HG03108 (cell line): ENCODE measurements at regions not wholly inside any gene's neighbourhood (a gene's known extent, or its start where the extent isn't known, plus 50 kb on each side); places are given as distances from the start of the nearest gene placed in this dataset.

ENCODE experiments used
- ATAC-seq: cut with Tn5 transposase; IDR thresholded peaks from one replicate; pipeline ENCODE4 v1.9.1; 2021; ENCODE audit warnings: moderate library complexity; ENCODE audit not compliant: unreplicated experiment

DNA sequence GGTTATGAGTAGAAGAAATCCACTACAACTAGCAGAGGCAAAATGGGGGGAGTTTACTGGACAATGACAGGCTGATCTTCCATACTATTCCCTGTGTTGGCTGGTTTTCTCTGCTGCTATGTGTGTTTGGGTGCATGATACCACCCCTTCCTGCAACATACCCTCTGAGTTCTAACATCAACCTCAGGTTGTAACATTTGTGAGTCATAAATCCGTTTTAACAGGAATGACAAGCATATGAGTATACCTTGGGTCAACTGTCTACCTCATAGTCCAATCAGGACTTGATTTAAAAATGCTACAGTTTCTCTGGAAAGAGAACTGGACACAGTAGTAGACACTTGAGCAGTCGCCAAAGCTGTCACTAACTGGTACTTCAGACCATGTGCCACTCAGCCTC, 422.9 kb downstream of the KCTD12 start:
- no peak for ATAC-seq

DNA sequence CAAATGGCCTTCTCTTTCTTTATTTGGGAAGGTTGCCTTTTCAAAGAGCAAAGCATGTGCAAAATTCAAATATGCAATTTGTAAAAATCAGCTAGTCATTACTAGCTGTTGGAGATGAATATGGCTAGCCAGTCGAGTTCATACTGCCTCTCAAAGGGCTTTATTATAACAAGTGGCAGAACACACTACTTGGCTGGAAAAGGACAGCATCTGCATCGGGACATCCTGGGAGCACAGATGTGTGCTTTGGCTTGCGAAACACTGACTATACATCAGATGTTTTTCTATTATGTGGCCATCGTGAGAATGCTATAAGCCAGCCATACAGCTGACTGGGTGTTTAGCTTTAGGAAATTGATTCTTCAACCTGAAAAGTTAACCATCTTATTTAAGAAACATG, 424.2 kb downstream of the KCTD12 start:
- ATAC-seq: no peak

DNA sequence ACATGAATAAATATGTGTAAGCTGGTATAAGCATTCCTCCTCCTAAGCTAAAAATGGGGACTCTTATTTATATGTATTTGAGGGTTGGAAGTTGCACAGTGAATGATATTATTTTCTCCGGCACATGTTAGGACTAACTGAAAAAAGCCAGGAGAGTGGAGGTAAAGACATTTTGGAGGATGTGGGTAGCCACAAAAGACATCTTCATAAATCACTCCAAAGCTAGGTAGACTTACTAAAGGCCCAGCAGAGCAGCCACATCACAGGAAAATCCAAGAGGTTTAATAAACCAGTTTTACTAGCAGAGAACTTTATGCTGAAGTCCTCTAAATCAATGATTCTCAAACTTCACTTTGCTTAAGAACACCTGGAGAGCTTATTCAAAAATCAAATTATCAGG, 424.7 kb downstream of the KCTD12 start:
- ATAC-seq: no peak

DNA sequence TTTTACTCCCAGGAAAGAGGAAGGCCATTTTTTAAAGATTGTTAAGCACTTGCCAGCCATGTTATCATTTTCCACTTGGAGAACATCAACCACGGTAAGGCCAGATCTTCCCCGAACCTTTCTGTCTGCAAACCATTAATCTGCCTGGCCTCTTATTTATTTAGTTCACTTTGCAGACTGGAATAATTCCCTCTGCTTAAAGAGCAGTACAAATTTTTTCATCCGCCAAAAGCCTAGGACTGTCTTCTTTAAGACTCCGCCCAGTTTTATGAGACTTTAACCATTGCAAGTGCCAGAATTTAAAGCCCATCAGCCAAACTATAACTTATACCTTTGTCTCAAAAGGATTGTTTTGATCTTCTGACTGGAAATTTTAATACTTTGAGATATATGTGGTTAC, 426.3 kb downstream of the KCTD12 start:
- ATAC-seq: no peak

DNA sequence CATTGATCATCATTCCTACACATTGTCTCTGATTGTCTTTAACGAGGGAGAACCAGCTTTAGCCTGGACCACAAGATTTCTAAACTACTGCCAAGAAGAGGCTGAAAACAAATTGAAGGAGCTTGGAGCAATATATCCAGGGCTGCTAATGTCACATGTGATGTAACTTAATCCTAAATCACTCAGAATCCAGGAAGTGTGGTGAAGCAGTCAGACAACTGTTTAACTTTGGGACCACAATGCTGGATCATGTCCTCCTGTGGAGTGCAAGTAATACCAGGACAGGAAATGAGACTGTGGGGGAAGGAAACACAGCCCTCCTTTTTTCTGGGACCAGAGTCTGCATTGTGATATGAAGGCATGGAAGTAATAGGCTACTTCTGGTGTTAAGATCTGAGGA, 430.2 kb downstream of the KCTD12 start:
- no peak for ATAC-seq

DNA sequence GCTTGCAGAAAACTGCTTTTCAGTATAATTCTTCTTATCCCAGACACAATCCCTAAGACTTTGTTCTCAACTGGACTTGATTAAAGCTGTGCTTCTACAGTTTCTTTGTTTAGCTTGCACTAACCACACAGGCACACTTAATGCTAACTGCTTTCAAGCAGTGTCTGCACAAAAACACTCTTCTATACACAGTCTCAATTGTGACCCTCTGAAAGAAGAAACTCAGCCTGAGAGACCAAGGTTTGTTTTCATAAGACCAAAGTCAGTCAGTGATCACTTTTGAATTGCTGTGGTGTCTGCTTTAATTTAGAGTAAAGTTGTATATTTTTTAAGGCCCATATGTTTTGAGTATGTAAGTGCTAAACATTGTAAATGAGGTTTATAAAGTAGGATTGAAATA, 431.2 kb downstream of the KCTD12 start:
- ATAC-seq: no peak

DNA sequence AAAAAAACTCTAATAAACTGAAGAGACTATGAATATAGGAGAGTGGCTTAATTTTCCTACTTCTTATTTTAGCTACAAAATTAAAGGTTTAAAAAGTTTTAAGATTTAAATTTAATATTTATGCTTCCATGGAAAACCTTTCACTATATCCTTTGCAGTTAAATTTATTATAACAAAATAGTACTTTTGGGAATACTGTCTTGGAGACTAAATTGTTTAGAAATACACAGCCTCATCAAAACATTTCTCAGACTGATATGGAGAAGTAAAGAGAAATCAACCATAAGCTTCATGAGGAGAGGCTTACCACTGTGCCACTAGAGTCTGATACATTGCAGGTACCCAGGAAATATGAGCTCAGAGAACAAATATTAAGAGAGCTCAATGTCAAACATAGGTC, 436.5 kb downstream of the KCTD12 start:
- no peak for ATAC-seq

DNA sequence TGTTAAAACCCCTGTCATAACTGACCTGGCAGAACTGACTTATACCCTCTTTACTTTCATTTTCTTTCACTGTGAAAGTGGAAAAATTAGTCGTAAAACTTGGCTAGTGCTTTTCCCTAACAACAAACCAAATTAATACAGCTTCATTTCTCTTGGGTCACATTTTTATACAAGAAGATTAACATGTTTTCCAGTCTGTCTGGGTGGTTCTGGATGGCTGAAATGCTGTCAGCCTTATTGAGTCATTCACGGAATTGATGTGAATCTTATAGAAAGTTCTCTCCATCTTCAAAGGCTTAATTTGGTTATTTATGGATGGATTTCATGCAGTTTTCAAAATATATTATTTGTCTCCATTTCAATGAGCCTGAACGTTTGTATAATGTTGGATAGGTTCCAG, 440.0 kb downstream of the KCTD12 start:
- no peak for ATAC-seq

DNA sequence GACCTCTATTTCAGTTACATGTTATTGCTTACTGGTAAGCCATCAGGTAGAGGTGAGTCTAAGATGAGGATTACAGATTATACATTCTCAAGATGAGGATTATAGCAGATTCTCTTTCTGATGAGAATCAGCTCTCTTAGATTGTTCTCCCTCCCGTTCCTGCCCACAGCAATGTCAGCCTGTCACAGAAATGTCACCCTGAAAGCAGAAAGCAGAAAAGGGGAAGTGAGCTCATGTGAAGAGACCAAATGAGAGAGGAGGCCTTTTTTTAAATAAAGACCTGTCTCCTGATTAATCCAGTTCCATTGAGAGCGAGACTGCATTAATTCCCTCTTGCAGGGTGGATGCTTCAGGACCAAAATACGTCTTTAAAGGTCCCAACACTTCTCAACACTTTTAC, 445.6 kb downstream of the KCTD12 start:
- ATAC-seq: no peak

DNA sequence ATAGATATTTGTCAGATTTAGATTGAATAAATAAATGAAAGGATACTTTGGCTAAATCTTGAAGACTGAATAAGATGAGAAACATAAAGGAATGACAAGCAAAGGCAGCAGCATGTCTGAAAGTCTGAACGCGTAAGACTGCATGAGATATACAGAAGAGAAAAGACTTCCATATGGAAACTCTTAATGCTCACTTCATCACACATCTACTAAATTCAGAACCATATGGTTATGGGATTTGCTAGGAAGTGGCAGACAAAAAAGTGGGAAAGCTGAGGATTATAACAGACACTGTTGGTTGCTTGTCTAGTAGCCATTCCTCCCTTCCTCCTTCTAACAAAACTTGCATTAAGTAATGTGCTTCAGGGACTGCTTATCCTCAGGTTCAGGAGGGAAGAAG, 446.7 kb downstream of the KCTD12 start:
- ATAC-seq: no peak

DNA sequence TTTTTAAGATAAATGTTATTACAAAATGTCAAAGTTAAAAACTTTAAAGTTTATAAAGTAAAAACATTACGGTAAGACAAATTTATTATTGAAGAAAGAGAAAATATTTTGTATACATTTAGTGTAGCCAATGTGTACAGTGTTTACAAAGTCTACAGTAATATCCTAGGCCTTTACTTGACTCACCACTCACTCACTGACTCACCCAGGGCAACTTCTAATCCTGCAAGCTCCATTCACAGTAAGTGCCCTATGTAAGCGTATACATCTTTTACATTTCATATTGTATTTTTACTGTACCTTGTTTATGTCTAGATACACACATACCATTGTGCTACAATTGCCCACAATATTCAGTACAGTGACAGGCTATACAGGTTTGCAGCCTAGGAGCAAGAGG, 448.2 kb downstream of the KCTD12 start:
- no peak for ATAC-seq

DNA sequence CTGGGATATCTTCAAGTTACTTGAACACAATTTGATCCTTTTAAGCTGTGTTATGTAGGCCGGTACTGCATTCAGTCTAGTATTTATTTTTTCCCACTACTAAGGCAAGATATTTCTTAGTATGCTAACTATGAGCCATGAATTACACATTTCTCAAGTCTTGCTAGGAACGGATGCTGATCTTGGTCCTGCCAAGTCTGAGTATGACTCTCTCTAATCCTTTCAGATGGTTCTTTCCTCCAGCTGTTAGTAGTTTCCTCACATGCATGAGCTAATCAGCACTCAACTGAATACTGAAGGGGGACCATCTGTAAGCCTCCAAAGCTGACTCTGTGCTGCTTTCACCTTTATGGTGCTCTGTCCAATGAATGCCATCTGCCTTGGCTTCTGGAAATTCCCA, 460.3 kb downstream of the KCTD12 start:
- ATAC-seq: no peak

DNA sequence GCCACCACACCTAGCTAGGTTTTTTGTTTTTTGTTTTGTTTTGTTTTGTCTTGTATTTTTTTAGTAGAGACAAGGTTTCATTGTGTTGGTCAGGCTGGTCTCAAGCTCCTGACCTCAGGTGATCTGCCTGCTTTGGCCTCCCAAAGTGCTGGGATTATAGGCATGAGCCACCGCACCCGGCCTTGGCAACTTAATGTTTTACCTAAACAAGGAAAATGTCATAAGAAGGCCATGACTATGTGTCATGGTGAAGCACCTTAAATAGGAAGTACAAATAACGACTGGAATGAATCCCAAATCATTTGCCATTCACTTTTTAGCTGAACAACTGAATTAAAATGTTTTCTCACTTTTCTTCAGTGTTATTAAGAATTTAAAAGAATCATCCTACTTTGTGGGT, 465.2 kb downstream of the KCTD12 start:
- ATAC-seq: no peak

DNA sequence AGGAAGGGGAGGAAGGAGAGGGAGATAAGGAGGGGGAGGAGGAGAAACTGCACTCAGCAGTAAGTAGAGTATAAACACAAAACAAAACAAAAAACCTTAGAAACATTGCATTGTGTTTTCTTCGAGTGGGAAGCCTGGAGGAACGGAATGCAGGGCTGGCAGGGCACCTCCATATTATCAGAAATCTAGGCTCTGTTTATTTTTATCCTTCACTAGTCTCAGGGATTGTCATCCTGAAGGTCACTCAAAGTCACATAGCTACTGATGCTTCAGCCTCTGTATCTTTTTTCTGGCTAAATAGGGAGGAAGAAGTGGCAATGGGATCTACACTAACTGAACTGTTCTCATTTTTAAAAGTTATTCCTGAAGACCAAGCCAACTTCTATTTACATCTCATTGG, 467.8 kb downstream of the KCTD12 start:
- no peak for ATAC-seq

DNA sequence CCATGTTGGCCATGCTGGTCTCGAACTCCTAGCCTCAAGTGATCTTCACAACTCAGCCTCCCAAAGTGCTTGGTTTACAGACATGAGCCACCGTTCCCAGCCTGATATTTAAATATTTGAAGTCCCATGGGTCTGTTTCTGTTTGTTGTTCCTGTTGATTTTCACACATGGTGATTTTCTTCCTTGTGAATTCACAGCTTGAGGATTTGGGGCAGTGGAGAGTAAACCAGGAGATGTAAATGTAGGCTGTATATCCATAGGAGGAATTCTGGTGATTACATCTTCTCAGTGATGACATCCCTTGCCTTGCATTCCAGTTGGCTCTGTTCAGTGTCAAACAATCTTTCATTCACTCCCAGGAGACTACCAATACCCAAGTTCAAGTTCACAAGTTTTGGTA, 471.9 kb downstream of the KCTD12 start:
- no peak for ATAC-seq

DNA sequence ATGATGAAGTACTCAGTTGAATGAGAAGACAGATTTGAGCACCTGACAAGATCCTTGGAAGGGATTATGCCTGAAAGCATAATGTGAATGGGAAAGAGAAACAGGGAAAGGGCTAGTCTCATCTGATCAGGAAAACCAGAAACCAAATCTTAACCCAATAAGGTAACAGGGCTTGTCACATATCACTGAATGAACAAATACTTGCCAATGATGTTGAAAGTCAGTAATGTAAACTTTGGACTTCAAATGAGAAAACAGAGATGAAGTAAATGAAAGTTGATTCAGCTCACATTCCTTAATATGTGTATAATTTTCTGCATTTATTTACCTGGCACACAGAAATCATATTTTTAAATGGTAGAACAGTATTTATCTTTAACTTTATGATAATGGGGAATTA, 480.0 kb downstream of the KCTD12 start:
- ATAC-seq: no peak

DNA sequence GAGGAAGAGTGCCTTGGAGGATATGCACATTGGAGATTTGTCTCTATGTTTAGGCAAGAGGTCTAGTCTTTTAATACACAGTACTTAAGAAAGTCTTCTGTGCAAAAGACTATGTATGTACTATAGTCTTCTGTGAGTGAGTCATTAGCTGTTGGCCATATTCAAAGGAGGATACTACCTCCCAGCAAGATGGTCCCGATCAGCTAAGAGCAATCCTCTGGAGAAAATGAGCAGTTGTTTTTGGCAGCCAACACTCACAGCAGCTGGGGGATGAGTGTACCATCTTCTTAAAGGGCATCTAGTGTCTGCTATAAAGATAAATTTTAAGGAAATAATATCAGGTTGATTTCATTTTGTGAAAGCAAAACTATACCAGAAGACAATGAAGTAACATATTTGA, 487.8 kb downstream of the KCTD12 start:
- ATAC-seq: no peak

DNA sequence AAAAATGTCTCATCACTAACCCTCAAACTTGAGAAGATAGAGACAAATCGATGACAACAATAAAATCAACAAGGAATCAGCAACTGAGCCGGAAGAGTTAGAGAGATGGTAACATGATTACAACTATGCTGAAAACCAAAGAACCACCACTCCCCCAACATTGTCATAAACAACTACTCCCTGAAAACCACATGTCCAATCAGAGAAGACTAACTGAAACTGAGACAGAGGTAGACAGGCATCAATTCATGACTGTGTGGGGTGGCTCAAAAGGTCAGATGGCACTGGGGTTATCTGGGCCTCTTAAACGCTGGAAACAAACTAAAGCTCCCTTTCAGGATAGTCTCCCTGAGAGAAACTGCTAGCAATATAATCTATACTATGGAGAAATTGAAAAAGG, 488.8 kb downstream of the KCTD12 start:
- ATAC-seq: no peak

DNA sequence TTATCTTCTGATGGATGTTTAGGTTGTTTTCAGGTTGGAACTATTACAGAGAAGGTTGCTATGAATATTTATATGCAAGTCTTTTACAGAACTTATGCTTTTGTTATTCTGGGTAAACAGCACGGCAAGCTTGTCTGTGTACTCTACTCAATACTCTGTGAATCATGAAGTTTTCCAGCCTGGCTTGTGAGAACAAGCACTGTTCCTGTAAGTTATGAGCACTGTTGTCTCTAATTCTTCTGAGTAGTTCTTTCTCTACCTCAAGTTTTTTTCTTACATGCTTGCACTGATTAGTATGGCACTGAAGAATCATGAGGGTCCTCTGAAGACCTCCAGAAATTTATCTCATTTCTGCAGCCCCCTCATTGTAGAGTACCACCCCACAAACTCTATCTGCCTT, 496.9 kb downstream of the KCTD12 start:
- ATAC-seq: no peak

DNA sequence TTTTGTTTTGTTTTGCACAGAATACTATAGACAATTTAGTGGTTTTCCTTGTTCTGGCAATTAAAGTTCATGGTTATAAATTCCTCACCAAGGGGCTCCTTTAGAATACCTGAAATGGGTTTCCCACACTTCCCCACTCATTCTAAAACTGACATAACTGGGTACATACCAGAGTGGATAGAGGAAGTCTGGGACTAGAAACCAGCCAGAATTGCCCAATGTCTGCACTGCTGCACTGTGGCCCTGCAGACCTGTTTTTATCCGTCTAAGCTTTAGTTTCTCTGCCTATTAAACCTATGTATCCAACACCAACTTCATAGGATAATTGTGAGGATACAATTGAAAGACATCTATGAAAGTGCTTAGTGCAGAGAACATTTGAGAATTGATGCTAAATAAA, 498.6 kb downstream of the KCTD12 start:
- no peak for ATAC-seq

DNA sequence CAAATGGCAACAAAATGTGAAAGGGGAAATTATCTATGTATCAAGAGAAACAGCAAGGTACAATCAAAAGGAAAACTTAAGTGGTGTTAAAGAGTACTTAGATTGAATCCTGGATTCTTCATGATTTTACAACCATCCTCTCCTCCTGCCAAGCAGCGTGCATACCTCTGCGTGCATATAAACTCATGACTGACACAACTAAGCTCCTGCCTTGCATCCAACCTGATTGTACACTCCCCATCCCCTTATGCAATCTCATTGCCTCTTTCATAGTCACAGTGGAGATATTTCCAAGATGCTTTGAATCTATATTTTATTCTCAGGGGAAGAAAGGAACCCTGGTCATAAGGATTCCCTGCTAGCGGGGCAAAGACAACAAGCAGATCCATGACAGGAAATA, 499.9 kb downstream of the KCTD12 start:
- no peak for ATAC-seq

DNA sequence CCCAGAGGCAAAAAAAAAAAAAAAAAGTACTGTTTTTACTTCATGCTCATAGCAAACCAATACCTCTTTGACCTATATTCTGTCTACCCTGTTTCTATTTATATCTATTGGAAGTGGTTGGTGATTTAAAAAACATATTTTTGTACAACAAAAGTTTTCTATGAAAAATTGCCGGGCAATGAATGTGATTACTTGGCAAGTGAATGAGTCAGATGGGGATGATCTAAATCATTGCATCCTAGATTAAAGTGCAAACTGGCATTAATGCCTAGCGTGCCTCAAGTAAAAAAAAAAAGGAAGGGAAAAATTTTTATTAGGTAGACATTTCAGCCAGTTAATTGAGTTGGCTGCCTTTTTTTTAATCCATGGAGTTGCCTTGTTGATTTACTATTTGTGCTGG, 500.6 kb downstream of the KCTD12 start:
- ATAC-seq: no peak

DNA sequence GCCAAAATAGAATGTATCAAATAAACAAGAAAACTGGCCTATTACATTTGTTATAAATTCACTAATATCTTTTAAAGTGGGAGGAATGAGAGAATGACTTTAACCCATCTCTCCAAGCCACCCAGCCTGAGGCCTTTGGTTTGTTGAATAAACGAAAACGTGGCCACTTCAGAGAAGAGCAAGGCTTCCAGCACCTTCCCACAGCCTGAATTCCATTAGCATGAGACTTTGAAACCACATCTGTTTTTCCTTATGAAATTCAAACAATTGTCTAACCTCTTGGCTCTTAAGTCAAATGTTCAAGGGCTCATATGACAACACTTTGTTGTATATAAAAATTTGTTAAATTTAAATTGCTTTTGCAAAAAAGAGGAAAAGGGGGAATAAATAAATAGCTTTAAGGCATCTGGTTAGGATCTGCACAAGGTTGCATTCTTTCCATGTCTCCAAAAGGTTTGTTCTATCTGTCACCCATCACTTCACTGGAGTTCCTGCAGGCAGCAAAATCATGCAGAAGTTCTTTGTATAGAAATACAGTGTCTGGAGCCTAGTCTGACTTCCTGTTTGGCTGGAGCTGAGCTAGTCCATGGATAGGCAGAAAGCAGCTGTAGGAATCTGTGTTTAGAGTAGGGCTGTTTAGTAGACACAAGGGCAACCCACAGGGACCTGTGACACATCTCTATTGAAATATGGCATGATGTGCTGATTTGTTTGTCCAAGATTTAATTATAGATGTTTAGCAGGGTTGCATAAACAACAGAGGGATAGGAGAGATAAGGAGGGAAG, 502.3 kb downstream of the KCTD12 start:
- ATAC-seq: no peak
